Islet precursor cell (in vitro differentiated cells): ENCODE measurements at regions not wholly inside any gene's neighbourhood (a gene's known extent, or its start where the extent isn't known, plus 50 kb on each side); places are given as distances from the start of the nearest gene placed in this dataset.
A peak's percentile ranks its signal among the peaks of the same experiment; 100 is the strongest.
"Not testable (repeated sequence)": the region's sequence is repeated elsewhere in the genome, so short reads cannot be mapped to it uniquely, and the experiment has no call there.

Experiments used
- DNase-seq: peaks from one replicate; pipeline ENCODE4 v3.0.0-alpha.2; 2018

DNA sequence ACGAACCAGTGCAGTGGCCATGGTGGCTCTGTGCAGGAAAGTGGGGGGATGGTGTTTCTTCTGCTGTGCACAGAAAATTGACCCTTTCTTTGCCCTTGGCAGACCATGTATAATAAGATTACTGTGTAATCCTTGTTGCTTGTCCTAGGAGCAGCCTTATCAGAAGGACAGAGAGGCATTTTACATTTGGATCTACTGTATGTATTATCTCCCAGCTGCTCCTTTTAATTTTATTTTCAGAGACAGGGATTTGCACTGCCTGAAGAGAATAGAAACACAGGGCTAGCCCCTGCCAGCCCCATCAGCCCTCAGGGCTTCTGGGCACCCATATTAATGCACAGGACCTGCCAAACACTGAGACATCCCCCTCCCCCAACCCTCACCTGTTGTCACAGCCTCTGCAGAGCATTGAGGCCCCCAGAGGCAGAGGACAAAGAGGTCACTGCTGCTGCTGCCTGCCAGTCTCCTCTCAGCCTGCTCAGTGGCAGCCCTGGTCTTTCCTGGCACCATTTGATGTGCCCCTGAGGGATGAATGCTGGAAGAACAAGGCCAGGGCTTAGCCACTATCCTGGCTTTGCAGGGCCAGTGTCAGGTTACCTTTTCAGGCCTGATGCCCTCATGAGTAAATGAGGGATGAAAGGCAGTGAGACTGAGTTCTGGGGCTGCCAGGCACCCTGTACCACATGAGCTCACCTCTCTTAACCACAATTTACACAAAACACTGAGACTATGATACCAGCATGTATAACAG, 533.4 kb downstream of the NTRK3 start:
- no peak for DNase-seq

GRCh38 chr15:87720235-87720634, 536.3 kb downstream of the NTRK3 start:
- DNase-seq = no peak

DNA sequence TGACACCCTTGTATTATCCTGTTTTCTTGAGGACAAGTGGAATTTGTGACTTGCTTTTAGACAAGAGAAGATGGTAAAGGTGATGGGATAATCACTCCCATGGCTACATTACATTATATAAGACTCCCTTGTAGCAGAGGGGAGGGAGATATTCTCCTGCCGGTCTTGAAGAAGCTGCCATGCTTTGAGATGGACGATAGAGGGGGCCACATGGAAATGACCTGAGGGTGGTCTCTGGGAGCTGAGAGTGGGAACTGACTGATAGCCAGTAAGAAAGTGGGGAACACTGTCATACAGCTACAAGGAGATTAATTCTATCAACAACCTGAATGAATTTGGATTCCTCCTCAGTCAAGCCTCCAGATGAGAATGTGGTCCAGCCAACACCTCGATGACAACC, 540.1 kb downstream of the NTRK3 start:
- peak; percentile 22 for DNase-seq

DNA sequence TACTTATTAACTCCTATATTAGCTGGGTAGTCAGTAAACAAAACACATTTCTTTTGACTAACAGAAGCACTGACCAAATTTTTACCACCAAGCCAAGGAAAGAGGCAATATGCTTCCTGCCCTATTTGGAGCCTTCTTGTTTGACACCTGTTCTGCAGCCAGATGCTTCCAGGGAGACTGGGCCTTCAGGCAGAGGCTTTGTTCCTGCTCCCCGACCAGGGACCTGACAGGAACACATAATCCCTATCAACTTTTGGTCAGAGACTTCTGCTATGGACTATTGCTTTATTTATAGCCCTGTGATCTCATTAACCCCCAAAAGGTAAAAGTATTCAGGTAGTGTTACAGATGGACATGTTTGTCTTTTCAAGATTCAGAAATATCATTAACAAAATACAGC, 541.3 kb downstream of the NTRK3 start:
- no peak for DNase-seq

DNA sequence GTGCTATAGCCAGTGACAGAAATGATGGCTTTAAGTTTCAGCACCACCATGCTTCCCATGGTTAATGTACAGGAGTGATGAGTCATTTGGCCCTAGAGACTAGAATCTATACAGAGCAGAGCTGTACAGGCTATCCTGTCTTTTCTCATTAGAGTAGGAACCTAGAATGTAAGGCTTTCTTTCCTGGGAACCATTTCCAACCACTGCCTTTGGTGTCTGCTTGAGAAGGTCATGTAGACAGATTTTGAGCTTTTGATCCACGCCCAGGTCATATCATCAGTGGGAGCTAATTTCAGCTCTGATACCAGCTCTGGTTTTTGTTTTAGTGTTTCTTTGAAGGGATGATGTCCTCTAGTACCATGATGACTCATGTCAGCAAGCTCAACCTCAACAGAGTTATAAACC, 543.1 kb downstream of the NTRK3 start:
- no peak for DNase-seq

DNA sequence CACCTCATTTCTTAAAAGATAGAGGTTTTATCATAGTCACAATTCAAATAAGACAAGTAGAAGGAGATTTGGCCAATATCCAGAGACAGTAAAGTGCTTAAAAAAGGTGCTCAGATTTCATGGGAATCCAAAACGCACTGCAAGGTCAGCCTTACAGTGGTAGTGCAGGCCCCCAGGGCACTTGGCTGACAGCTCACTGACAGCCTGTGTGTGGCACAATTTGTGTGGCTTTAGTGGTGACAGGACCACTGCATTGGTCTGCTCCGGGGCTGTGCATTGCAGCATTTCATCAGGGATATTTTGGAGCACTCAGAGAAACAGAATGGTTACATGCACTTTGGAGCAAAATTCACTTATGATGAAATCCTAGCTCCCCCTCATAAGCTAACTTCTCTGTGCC, 544.3 kb downstream of the NTRK3 start:
- DNase-seq = peak; percentile 53

GRCh38 chr15:87711026-87711425, 545.5 kb downstream of the NTRK3 start:
- DNase-seq = no peak

- DNase-seq = peak; percentile 29
Measured at GRCh38 chr15:87710406-87710805, 546.1 kb downstream of the NTRK3 start.

DNA sequence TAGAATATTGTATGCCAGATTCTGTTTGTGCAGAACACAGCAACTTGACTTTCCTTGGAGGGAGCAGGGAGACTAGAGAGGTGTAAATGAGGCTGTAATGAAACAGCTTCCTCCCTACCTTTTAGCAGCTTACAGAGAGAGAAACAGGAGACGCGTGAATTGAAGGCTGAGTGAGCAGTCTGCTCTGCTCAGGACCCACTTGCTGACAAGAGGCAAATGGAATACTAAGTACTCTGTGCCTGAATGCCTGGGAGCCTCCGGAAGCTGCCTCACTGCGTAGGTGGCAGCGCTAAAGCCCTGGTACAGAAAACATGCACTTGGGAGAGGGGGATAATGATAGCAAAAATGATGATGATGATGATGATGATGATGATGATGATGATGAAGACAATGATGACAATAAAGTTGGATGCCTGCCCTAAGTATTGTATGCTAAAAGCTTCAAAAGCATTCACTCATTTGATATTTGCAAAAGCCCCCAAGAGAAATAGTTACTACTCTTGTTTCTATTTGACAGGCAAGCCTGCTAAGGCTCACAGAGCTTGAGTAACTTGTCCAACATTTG, 548.9 kb downstream of the NTRK3 start:
- DNase-seq = no peak

- peak; percentile 17 for DNase-seq
Measured at GRCh38 chr15:87707071-87707470, 549.5 kb downstream of the NTRK3 start.

GRCh38 chr15:87706001-87706400, 550.5 kb downstream of the NTRK3 start:
- DNase-seq = no peak

GRCh38 chr15:87704276-87704675, 552.3 kb downstream of the NTRK3 start:
- DNase-seq = no peak

DNA sequence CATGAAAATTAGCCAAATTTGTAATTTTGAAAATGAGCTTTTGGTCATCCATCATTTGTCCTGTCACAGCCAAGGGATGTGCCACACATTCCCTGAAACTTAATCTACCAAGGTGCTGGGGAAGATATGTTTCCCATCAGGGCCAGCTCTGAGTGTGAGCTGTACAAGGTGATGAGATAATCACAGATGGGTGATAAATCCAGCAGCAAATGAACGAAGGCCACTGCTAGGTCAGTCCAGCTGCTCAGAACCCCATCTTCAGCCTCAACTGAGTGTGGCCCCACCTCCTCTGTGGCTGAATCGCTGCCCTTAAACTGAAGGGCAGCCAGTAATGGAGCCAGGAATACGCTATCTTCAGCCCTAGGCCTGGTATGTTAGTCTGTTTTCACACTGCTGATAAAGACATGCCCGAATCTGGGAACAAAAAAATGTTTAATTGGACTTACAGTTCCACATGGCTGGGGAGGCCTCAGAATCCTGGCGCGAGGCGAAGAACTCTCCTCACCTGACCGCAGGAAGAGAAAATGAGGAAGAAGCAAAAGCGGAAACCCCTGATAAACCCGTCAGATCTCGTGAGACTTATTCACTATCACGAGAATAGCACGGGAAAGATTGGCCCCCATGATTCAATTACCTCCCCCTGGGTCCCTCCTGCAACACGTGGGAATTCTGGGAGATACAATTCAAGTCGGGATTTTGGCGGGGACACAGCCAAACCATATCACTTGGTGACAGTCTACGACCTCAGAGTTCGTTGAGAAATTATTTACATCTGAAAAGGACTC, 553.0 kb downstream of the NTRK3 start:
- DNase-seq = no peak

DNA sequence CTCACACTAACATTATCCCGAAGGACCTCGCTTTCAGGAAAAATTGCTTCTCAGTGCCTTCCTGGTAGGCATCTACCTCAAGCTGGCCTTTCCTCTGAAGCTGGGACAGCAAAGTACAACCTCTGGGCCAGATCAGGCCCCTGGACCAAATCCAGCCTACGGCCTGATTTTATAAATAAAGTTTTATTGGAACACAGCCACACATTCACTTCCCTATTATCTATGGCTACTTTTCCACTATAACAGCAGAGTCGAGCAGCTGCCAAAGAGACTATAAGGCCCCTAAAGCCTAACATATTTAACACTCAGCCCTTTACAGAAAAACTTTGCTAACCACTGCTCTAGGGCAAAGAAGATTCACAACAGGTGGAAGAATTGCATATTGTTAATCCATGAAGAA, 554.3 kb downstream of the NTRK3 start:
- DNase-seq = no peak

DNA sequence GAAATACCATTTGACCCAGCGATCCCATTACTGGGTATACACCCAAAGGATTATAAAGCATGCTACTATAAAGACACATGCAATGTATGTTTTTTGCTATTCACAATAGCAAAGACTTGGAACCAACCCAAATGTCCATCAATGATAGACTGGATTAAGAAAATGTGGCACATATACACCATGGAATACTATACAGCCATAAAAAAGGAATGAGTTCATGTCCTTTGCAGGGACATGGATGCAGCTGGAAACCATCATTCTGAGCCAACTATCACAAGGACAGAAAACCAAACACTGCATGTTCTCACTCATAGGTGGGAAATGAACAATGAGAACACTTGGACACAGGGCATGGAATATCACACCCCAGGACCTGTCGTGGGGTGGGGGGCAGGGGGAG, 558.1 kb downstream of the NTRK3 start:
- DNase-seq = not testable (repeated sequence)

DNA sequence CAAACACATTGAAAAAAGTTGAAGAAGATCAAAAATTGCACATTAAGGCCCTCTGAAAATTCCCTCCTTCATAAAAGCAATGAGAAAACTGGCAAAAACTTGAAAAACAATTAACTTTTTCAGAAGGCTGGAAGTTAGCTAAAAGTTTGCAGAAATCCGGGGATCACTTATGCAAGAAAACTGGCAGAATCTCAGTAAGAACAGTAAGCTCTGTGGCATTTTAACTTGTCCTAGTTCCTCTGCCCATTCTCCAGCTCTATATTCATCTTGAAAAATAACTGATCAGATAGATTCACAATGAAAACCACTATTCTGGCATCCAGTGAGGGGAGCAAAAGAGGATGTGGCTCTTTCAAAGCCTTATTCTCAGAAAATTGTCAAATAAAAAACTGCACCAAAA, 566.8 kb downstream of the NTRK3 start:
- no peak for DNase-seq

DNA sequence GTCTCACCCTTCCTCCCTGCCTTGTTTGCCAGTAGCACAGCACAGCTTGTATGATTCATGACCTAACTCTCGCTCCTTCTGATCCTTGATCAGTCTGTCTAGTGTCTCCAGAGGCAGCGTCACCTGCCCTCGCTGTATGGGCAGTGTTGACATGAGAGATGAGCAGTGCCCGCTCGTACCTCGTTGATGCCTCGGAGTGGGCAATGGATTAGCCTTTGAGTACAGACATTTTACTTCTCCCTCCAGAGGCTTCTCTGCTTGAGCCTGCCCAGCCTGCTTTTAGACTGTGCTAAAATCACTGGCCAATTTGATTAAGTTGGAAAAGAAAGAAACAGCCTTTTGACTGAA, 569.0 kb downstream of the NTRK3 start:
- DNase-seq = no peak

DNA sequence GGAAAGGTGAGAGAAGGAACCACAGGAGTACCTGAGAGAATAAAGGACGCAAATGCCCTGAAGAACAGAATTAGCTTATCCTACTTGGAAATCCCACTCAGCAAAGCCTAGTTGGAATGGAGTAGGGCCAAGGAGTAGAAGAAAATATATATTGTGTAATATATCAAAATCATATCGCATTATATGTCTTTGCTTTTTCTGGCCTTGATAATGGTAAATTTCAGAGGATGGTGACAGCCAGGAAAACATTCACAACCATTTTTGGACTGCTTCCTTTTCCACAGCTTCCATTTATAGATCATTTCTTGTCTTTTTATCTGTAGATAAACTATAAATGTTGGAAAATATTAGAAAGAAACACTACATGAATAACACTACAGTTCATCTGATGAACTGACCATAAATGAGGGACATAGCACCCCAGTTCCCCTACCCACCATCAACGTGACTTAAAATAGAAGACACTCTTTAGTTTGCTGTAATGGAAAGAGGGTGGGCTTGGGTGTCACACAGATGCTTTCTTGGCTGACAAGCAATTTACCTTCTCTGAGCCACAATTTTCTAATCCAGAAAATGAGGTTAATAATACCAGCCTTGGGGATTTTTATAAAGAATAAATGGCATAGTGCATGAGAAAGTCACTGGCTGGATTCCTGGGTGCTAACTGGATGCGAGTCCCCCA, 569.6 kb downstream of the NTRK3 start:
- no peak for DNase-seq

DNA sequence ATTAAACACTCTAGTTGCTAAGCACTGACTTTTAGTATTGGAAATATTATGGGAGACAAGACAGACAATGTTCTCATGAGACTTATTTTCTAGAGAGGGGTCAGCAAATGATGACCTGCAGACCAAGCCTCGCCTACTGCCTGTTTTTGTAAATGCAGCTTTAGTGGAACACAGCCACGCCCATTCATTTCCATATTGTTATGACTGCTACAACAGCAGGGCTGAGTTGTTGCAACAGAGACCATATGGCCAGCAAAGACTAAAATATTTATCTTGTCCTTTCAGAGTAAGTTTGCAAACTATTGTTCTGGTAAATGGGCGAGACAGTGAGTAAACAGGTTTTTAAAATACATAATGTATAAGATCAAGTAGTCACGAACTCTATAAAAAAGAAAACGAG, 570.2 kb downstream of the NTRK3 start:
- DNase-seq = no peak

DNA sequence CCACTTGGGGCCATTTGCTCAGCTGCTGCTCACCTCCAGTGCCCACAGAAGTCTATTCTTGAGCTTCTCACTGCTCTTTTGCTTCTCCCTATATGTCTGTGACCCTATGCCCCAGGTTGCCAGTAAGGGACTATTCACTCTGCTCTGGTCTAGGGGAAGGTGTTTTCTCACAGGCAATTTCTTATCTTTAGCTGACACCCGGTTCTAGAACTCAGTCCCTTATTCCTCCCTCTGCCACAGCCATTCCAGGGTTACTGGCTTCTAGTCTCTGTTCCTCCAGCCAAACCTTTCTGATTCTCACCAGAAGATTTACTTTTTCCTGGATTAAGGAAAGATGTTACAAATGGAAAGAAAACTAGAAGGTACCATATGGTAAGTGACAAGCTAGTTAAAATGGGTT, 574.0 kb downstream of the NTRK3 start:
- no peak for DNase-seq

GRCh38 chr15:87681104-87681503, 575.4 kb downstream of the NTRK3 start:
- DNase-seq = no peak

DNA sequence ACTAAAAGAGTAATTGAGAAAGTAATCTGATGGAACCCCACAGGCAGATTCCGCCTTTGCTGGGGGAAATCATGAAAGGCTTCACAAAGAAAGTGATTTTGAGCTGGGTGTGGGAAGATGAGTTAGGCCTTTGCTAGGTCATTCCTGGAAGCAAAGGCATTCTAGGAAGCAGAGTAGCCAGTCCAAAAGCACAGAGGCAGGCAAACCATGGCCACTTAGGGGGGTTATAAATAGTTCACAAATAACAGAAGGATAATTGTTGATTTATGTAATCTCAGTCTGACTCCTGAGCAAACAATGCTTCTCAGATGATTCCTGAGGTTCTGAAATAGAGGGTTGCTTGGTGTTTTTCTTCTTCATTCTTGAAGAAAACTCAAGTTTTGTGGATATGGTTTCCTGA, 576.3 kb downstream of the NTRK3 start:
- no peak for DNase-seq

GRCh38 chr15:87675271-87675670, 581.3 kb downstream of the NTRK3 start:
- no peak for DNase-seq
